Smooth muscle cell (in vitro differentiated cells): ENCODE measurements at regions not wholly inside any gene's neighbourhood (a gene's known extent, or its start where the extent isn't known, plus 50 kb on each side); places are given as distances from the start of the nearest gene placed in this dataset.

Experiments used
- DNase-seq: peaks from one replicate; lab custom pipeline; 2025; ENCODE audit not compliant: unreplicated experiment; lab: John Stamatoyannopoulos, UW
- H2AFZ ChIP-seq: fragments of 200-600 bp; sonication (generic); 2 replicates; pipeline ENCODE4 v1.6.0; 2016; ENCODE audit warnings: antibody characterized with exemption, low read depth, mild to moderate bottlenecking
- H3F3A ChIP-seq: fragments of 200-600 bp; sonication (generic); 2 replicates; pipeline ENCODE4 v1.6.0; 2017; ENCODE audit warnings: antibody characterized with exemption, low read depth
- H3K27ac ChIP-seq: fragments of 200-600 bp; sonication (generic); 2 replicates; pipeline ENCODE4 v1.5.1; 2016; ENCODE audit warnings: low read depth, mild to moderate bottlenecking
- H3K27me3 ChIP-seq: fragments of 200-600 bp; sonication (generic); 2 replicates; pipeline ENCODE4 v1.6.1; 2016; ENCODE audit warnings: low read depth, mild to moderate bottlenecking
- H3K36me3 ChIP-seq: fragments of 200-600 bp; sonication (generic); 2 replicates; pipeline ENCODE4 v1.5.1; 2016; ENCODE audit warnings: low read depth
- H3K4me1 ChIP-seq: fragments of 200-600 bp; sonication (generic); 2 replicates; pipeline ENCODE4 v1.5.1; 2016; ENCODE audit warnings: low read depth
- H3K4me2 ChIP-seq: fragments of 200-600 bp; sonication (generic); 2 replicates; pipeline ENCODE4 v1.6.0; 2016; ENCODE audit warnings: mild to moderate bottlenecking
- H3K4me3 ChIP-seq: fragments of 200-600 bp; sonication (generic); 2 replicates; pipeline ENCODE4 v1.5.1; 2016; ENCODE audit warnings: mild to moderate bottlenecking
- H3K79me2 ChIP-seq: fragments of 200-600 bp; sonication (generic); 2 replicates; pipeline ENCODE4 v1.6.0; 2016; ENCODE audit warnings: low read depth, mild to moderate bottlenecking
- H3K9ac ChIP-seq: fragments of 200-600 bp; sonication (generic); 2 replicates; pipeline ENCODE4 v1.6.0; 2016; ENCODE audit warnings: low read depth
- H3K9me3 ChIP-seq: fragments of 200-600 bp; sonication (generic); replicated peaks from 2 replicates; pipeline ENCODE4 v1.5.1; 2016; ENCODE audit warnings: low read depth
- H4K20me1 ChIP-seq: fragments of 200-600 bp; sonication (generic); 2 replicates; pipeline ENCODE4 v1.6.0; 2016; ENCODE audit warnings: low read depth
- CTCF ChIP-seq: fragments of 200-600 bp; sonication (generic); IDR thresholded peaks from 2 replicates; pipeline ENCODE4 v1.5.1; 2017; ENCODE audit warnings: borderline replicate concordance, mild to moderate bottlenecking, antibody characterized with exemption; ENCODE audit not compliant: insufficient read depth, poor library complexity, severe bottlenecking
- WGBS: methylation state at CpG from one replicate; pipeline ENCODE4 v1.1.7; 2016; ENCODE audit warnings: low lambda C conversion rate; 5-methylcytosine and 5-hydroxymethylcytosine counted together

GRCh38 chr15:70437882-70438451 lies 325.4 kb downstream of the UACA start:
- Histone ChIP-seq H2AFZ (no peak overlapping the region), H3K79me2 (no peaks in the 10 kb centered on the region), H3F3A (no peaks in the 10 kb centered on the region), H3K27me3 (peaks cover 12% of the 10 kb centered on the region), H3K4me2 (no peak overlapping the region), H3K9me3 (no peaks in the 10 kb centered on the region), H3K4me3 (no peak overlapping the region), H3K9ac (no peak overlapping the region), H3K4me1 (peaks cover 26% of the 10 kb centered on the region), H4K20me1 (no peaks in the 10 kb centered on the region), H3K36me3 (no peaks in the 10 kb centered on the region), H3K27ac (no peak overlapping the region)
- 52% methylated on average over 5 of the region's 5 CpGs for WGBS
- TF ChIP-seq CTCF, result no peak
- no peak for DNase-seq

- peaks cover 26% of the 10 kb centered on the region for H3K4me1 ChIP-seq
Measured at GRCh38 chr15:70437089-70437488, 326.3 kb downstream of the UACA start.

GRCh38 chr15:70436428-70436827 lies 326.9 kb downstream of the UACA start:
- H3K4me2 ChIP-seq, result no peak overlapping the region
- no peaks in the 10 kb centered on the region for H3K79me2 ChIP-seq
- H3K4me1 ChIP-seq, result peaks cover 26% of the 10 kb centered on the region
- H3F3A ChIP-seq, result no peaks in the 10 kb centered on the region
- H2AFZ ChIP-seq, result no peak overlapping the region
- H4K20me1 ChIP-seq, result no peaks in the 10 kb centered on the region
- no peak for DNase-seq
- H3K27me3 ChIP-seq, result no peaks in the 10 kb centered on the region
- 59% methylated on average over 3 of the region's 3 CpGs for WGBS
- no peak overlapping the region for H3K9ac ChIP-seq
- no peak overlapping the region for H3K4me3 ChIP-seq
- H3K27ac ChIP-seq, result no peak overlapping the region
- TF ChIP-seq CTCF, result no peak
- no peaks in the 10 kb centered on the region for H3K36me3 ChIP-seq
- H3K9me3 ChIP-seq, result no peaks in the 10 kb centered on the region

More at GRCh38 chr15:70437089-70437488, 326.3 kb downstream of the UACA start:
- no peaks in the 10 kb centered on the region for H3K79me2 ChIP-seq
- no peak overlapping the region for H2AFZ ChIP-seq
- H3K4me2 ChIP-seq, result no peak overlapping the region
- H3K4me3 ChIP-seq, result no peak overlapping the region
- no peaks in the 10 kb centered on the region for H3F3A ChIP-seq
- TF ChIP-seq CTCF, result no peak
- H3K9ac ChIP-seq, result no peak overlapping the region
- no peak overlapping the region for H3K27ac ChIP-seq
- H3K9me3 ChIP-seq, result no peaks in the 10 kb centered on the region
- no peaks in the 10 kb centered on the region for H4K20me1 ChIP-seq
- H3K36me3 ChIP-seq, result no peaks in the 10 kb centered on the region
- WGBS, result 92% methylated on average over 6 of the region's 6 CpGs
- no peak for DNase-seq
- H3K27me3 ChIP-seq, result peaks cover 4% of the 10 kb centered on the region

DNA sequence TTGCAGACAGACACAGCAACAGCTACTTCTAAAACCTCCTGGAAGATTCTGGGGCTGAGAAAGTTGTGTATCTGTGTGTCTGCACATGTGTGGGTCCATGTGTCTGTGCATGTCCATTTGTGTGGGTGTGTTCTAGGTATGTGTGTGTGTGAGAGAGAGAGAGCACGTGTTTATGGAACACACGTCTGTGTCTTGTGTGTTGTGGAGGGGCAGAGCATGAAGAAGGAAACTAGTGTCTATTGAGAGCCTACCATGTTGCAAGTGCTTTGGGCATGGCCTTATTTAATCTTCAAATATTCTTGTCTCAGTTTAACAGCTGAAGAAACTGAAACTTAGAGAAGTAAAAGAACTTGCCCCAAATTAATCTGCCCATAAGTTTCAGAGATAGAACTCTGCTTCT lies 327.5 kb downstream of the UACA start:
- H4K20me1 ChIP-seq, result no peaks in the 10 kb centered on the region
- H2AFZ ChIP-seq, result no peak overlapping the region
- no peak overlapping the region for H3K27ac ChIP-seq
- H3K4me1 ChIP-seq, result peaks cover 26% of the 10 kb centered on the region
- H3K27me3 ChIP-seq, result no peaks in the 10 kb centered on the region
- no peak overlapping the region for H3K9ac ChIP-seq
- H3K4me2 ChIP-seq, result no peak overlapping the region
- H3F3A ChIP-seq, result no peaks in the 10 kb centered on the region
- H3K36me3 ChIP-seq, result no peaks in the 10 kb centered on the region
- no peaks in the 10 kb centered on the region for H3K79me2 ChIP-seq
- no peak for DNase-seq
- TF ChIP-seq CTCF, result no peak
- H3K9me3 ChIP-seq, result no peaks in the 10 kb centered on the region
- H3K4me3 ChIP-seq, result no peak overlapping the region
- WGBS, result 86% methylated on average over 2 of the region's 2 CpGs
